Peyer's patch (tissue), 4 donors: ENCODE measurements at regions not wholly inside any gene's neighbourhood (a gene's known extent, or its start where the extent isn't known, plus 50 kb on each side); places are given as distances from the start of the nearest gene placed in this dataset.

Source experiments
- DNase-seq, 3 donors: peaks; one replicate each; pipeline ENCODE4 v3.0.0-alpha.2; 2017 to 2019
- H3K27ac ChIP-seq, 4 donors: fragments of 200-600 bp; sonication (generic); one replicate each; pipeline ENCODE4 v1.5.1; 2016 to 2019
- H3K27me3 ChIP-seq, 2 donors: fragments of 200-600 bp; sonication (generic); one replicate each; pipeline ENCODE4 v1.5.1; 2019
- H3K36me3 ChIP-seq, 3 donors: fragments of 200-600 bp; sonication (generic); one replicate each; pipeline ENCODE4 v1.5.1; 2016 to 2019
- H3K4me1 ChIP-seq, 4 donors: fragments of 200-600 bp; sonication (generic); one replicate each; pipeline ENCODE4 v1.5.1; 2016 to 2019
- H3K4me3 ChIP-seq, 4 donors: fragments of 200-600 bp; sonication (generic); 1 replicate in 3 of 4; 2 replicates in 1 of 4; pipeline ENCODE4 v1.5.1; 2016 to 2019; ENCODE audit warnings: mild to moderate bottlenecking in 1 of 4
- H3K9me3 ChIP-seq, 4 donors: fragments of 200-600 bp; sonication (generic); one replicate each; pipeline ENCODE4 v1.5.1; 2016 to 2019; ENCODE audit warnings: mild to moderate bottlenecking in 1 of 4
- POLR2A ChIP-seq, 2 donors: fragments of 450-650 bp; IDR thresholded peaks; one replicate each; pipeline ENCODE4 v1.5.1; 2017; ENCODE audit warnings: antibody characterized with exemption in 2 of 2, mild to moderate bottlenecking in 2 of 2, moderate library complexity in 2 of 2
- TF ChIP-seq, protein P1 (sequence below), 6 experiments: fragments of 450-650 bp in 4 of 6; fragments of 200-600 bp in 2 of 6; sonication (generic) in 1 of 6; IDR thresholded peaks; one replicate each; pipeline ENCODE4 v1.5.1; 2017 to 2019; ENCODE audit warnings: antibody characterized with exemption in 6 of 6, mild to moderate bottlenecking in 3 of 6, moderate library complexity in 1 of 6

DNA sequence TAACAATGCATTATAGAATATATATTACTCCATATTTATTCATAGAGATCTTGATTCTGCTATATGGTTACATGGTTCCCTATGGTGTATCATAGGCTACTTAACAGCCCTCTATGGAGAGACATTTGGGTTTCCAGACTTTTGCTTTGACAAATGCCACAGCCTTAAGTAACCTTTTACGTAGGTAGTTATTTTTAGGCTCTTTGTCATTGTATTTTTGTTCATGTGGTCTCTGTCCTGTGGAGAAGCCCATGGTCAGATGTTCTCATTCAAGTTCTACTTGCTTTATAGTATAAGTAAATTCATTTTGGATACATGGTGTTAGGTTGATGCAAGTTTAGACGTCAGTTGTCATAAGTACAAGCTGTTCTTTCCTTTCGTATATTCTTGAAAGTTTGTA is 275.2 kb upstream of the THSD7B start:
- no peak for DNase-seq
- TF ChIP-seq POLR2A (IDR thresholded peaks at IDR 0.05), result no peak
- TF ChIP-seq, protein P1, sequence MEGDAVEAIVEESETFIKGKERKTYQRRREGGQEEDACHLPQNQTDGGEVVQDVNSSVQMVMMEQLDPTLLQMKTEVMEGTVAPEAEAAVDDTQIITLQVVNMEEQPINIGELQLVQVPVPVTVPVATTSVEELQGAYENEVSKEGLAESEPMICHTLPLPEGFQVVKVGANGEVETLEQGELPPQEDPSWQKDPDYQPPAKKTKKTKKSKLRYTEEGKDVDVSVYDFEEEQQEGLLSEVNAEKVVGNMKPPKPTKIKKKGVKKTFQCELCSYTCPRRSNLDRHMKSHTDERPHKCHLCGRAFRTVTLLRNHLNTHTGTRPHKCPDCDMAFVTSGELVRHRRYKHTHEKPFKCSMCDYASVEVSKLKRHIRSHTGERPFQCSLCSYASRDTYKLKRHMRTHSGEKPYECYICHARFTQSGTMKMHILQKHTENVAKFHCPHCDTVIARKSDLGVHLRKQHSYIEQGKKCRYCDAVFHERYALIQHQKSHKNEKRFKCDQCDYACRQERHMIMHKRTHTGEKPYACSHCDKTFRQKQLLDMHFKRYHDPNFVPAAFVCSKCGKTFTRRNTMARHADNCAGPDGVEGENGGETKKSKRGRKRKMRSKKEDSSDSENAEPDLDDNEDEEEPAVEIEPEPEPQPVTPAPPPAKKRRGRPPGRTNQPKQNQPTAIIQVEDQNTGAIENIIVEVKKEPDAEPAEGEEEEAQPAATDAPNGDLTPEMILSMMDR (IDR thresholded peaks at IDR 0.05), result no peak
- Histone ChIP-seq H3K27me3 (no peaks in the 10 kb centered on the region), H3K9me3 (no peaks in the 10 kb centered on the region), H3K36me3 (no peaks in the 10 kb centered on the region), H3K27ac (no peak overlapping the region), H3K4me3 (no peak overlapping the region), H3K4me1 (no peaks in the 10 kb centered on the region)

DNA sequence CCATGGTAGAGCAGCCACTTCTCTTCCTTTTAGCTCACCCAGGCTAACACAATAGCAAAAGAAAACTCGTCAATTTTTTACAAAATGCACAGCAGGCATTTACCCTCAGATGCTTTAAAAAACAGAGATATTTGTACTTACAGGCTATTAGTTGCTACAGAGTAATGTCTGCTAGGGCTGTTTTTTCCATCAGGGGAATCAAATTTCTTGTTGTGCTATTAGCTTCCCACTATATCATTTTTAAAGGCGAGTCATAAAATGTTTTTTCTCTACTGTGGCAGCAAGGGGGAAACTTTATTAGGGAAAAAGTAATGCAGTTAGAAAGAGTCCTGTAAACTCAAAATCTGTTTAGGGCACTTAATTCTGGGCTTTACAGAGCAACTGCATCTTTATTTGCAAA is 277.9 kb upstream of the THSD7B start:
- TF ChIP-seq, protein P1 (IDR thresholded peaks at IDR 0.05), result no peak
- TF ChIP-seq POLR2A (IDR thresholded peaks at IDR 0.05), result no peak
- DNase-seq, result no peak
- Histone ChIP-seq H3K9me3 (no peaks in the 10 kb centered on the region), H3K27me3 (no peaks in the 10 kb centered on the region), H3K4me3 (no peak overlapping the region), H3K36me3 (no peaks in the 10 kb centered on the region), H3K27ac (no peak overlapping the region), H3K4me1 (no peaks in the 10 kb centered on the region)

DNA sequence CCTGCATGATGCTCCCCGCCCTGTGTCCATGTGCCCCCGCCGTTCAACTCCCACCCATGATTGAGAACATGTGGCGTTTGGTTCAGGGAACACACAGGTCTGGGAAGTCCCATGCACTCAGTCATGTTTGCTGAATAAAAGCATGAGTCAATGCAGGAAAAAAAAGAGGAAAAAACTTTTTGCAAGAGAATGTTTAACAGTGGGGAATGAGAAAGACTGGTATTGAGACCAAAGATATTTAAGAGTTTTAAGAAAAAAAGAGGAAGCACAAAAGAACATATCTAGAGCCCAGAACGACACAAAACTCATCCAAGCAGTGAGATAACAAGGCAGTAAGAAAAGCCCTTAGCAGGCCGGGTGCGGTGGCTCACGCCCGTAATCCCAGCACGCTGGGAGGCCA is 279.2 kb upstream of the THSD7B start:
- Histone ChIP-seq H3K27me3 (no peaks in the 10 kb centered on the region), H3K27ac (no peak overlapping the region), H3K4me1 (no peaks in the 10 kb centered on the region), H3K36me3 (no peaks in the 10 kb centered on the region), H3K9me3 (no peaks in the 10 kb centered on the region), H3K4me3 (no peak overlapping the region)
- no peak for TF ChIP-seq POLR2A (IDR thresholded peaks at IDR 0.05)
- TF ChIP-seq, protein P1 (IDR thresholded peaks at IDR 0.05), result no peak
- DNase-seq, result no peak

DNA sequence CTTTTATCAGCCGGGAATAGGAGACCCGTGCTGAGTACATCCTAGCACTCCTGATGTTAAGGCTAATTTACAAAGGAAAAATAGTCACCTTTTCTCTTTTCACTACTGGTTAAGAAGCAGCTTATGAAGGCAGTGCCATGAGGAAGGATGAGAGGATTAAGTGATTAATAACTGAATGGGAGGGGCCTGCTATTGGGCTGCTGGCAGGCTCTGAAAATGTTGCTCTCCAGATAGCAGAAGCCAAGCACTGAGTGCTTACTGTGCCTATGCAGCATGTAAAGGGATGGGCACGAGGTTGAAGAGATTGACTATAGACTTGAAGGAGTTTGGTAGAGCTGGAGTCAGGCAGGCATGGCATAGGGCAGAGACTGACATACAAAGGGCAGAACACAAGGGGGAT is 282.4 kb upstream of the THSD7B start:
- DNase-seq, result no peak
- H3K9me3 ChIP-seq, result no peaks in the 10 kb centered on the region
- no peaks in the 10 kb centered on the region for H3K27me3 ChIP-seq
- no peaks in the 10 kb centered on the region for H3K36me3 ChIP-seq
- no peak overlapping the region for H3K27ac ChIP-seq
- no peak for TF ChIP-seq POLR2A (IDR thresholded peaks at IDR 0.05)
- TF ChIP-seq, protein P1 (IDR thresholded peaks at IDR 0.05), result no peak
- no peak overlapping the region for H3K4me3 ChIP-seq
- H3K4me1 ChIP-seq, result no peaks in the 10 kb centered on the region

DNA sequence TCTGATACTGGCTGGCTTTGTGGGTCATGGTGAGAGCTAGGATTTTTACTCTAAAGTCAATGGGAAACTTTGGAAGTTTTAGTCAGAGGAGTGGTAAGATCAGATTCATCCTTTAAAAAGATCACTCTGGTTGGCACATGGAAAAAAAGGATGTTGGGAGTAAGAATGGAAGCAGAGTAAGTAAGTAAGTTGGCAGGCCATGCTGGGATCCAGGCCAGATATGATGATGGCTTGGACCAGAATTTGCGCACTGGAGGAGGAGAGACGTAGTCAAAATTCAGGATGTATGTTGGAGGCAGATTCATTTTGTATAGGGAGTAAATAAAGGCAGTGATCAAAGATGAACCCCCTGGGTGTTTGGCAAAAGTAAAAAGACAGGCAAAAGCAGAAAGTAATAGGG is 283.3 kb upstream of the THSD7B start:
- no peak for DNase-seq
- no peaks in the 10 kb centered on the region for H3K4me1 ChIP-seq
- TF ChIP-seq POLR2A (IDR thresholded peaks at IDR 0.05), result no peak
- TF ChIP-seq, protein P1 (IDR thresholded peaks at IDR 0.05), result no peak
- no peak overlapping the region for H3K4me3 ChIP-seq
- no peaks in the 10 kb centered on the region for H3K9me3 ChIP-seq
- no peaks in the 10 kb centered on the region for H3K36me3 ChIP-seq
- no peaks in the 10 kb centered on the region for H3K27me3 ChIP-seq
- no peak overlapping the region for H3K27ac ChIP-seq

DNA sequence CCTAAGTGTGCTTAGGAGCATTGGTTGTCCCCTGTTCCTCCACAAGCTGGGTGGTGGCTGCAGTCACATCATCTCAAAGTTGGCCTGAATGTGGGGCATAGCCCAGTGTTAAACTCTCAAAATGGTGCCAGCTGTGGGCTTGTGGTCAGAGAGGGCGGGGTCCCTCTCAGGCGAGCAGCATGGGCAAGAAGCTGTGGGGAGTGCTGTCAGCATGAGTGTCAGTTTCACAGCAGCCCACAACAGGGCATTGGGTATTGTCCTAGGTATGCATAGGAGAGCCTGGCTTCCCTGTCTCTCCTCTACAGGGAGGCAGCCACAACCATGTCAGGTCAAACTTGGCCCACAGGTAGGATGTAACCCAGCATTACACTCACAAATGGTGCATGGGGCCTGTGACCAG is 285.6 kb upstream of the THSD7B start:
- DNase-seq, result no peak
- Histone ChIP-seq H3K27ac (no peak overlapping the region), H3K27me3 (no peaks in the 10 kb centered on the region), H3K36me3 (no peaks in the 10 kb centered on the region), H3K4me3 (no peak overlapping the region), H3K4me1 (no peaks in the 10 kb centered on the region), H3K9me3 (no peaks in the 10 kb centered on the region)
- no peak for TF ChIP-seq POLR2A (IDR thresholded peaks at IDR 0.05)
- TF ChIP-seq, protein P1 (IDR thresholded peaks at IDR 0.05), result no peak
